Posterior vena cava (tissue), 2 donors: ENCODE measurements at regions not wholly inside any gene's neighbourhood (a gene's known extent, or its start where the extent isn't known, plus 50 kb on each side); places are given as distances from the start of the nearest gene placed in this dataset.

Source experiments
- DNase-seq: peaks from one replicate; pipeline ENCODE4 v3.0.0-alpha.2; 2020; ENCODE audit warnings: low spot score
- intact Hi-C, 2 donors: fragments of 100-400 bp; cut with DNase I; formaldehyde crosslinking; loops; one replicate each; pipeline versions ENCODE4 v1.14.1 to v1.14.2; 2022 to 2023
- donor health status: DM: yes; HTN: yes; CAD: no.
- donor health status: DM: yes; HTN: yes; CAD: no.

DNA sequence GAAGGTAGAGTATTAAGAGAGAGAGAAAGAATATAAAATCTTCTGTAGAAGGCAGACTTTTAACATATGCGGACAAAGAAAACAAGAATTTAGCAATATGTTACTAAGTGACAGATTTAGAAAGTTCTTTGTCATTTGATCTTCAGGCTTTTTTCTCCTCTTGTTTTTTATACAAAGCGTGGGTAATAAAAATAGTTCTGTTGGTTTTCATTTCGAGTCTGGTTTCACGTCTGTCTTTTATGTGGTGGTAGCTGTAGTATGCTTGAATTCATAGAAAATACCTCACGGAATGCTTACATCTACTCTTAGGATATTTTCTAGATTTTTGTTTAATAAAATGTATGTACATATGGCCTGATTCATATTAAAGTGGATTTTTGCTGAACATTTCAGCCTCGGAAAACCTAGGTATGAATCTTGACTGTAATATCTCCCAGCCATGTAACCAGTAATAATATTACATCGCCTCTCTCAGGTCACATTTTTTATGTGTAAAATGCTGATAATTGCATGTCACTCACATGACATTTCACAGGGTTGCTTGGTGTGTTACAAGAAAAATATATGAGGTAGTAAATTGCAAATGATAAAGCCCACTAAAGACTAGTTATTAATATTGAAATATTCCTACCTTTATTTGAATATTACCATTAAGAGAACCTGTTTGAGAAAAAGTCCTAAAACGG is 72.5 kb upstream of the TAF11L2 start:
- intact Hi-C loops = no loop called here
- DNase-seq = no peak

DNA sequence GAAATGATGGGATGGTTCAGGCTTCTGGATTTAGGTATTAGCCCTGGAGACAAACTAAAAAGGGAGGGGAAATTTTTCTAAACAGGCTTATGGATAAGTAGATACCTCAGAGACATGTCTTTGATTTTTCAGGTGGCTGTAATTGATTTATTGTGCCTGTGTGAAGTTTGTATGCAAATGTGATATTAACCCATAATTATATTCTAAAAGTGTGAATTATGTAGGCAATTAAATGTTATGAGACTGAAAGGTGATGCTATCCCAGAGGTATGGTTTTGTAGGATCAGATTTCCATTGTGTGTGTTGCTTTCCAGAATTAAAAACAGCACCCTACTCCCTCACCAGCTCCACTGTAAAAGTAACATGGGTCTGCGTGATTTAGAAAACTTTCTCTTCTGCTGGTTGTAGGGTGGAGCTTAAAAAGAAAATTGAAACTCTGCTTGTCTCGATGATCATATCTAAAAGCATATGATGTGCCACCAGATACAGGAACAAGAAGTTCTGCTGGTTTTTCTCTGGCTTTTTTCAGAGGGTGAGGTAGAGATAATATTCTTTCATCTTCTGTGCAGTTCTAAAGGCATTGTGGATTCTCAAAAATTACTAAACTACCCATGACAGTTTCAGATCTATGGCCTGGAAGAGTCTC is 71.8 kb upstream of the TAF11L2 start:
- intact Hi-C loops = no loop called here

DNA sequence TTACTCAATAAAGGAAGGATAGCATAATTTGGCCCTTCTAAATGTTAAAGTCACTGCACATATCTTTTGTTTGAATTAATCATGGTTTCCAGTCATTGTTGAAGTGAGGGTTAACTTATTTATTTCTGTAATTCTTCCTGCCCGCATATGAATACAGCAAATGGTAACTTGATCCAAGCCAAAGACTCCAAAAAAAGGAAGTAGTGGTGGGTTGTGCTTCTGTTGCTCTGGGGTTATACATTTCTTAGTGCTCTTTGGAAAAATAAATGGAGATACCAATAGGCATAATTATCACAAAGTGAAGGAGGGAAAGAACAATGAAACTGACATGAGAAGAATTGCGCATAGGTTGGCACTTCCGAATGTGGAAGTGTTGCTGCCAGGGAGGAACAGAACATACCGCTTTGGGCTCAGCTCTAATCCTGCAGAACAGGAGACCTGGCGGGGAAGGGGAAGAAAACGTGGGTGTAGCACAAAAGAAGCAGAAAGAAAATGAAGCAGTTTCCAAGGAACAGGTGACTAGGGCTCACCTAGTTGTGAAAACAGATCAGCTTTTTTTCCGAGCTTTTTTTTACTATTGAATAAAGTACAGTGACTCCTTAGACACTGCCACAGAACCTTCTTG is 69.7 kb upstream of the TAF11L2 start:
- intact Hi-C loops = no loop called here
- no peak for DNase-seq

More for the DNA sequence above, 71.8 kb upstream of the TAF11L2 start:
- DNase-seq = no peak

DNA sequence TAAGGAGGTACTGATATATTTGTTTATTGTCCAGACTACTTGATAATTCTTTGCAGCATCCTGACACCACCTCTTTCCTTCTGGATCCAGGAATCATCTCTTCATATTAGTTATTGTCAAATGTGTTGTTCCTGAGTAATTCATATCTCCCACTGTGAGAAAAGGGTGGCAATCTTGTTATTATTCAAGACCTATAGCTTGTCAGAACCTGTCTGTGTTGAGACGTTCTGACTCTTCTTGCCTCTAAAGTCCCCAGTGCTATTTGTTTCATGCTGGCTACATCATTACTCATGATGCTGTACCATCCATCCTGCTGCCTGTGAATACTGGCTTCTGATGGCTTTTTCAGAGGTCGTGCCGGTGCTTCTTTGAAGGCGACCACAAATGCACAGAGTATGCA is 68.7 kb upstream of the TAF11L2 start:
- intact Hi-C loops = no loop called here
- no peak for DNase-seq

DNA sequence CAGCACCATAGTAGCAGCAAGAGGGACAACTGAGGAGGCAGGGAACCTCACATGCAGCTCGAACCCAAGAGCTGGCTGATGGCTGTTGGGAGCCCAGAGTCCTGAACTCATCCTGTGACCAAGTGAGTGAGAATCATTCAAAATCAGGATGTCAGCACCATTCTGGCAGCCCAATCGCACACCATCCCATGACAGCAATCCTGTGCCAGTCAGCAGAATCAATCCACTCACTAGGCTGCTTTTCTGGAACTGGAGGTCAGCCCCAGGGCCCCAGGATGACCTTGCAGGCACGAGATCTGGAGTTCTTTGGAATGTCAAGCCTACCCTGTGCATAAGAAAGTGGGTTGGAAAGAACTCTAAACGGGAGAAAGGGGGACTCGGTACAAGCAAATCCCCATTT is 67.8 kb upstream of the TAF11L2 start:
- intact Hi-C loops = no loop called here
- no peak for DNase-seq

DNA sequence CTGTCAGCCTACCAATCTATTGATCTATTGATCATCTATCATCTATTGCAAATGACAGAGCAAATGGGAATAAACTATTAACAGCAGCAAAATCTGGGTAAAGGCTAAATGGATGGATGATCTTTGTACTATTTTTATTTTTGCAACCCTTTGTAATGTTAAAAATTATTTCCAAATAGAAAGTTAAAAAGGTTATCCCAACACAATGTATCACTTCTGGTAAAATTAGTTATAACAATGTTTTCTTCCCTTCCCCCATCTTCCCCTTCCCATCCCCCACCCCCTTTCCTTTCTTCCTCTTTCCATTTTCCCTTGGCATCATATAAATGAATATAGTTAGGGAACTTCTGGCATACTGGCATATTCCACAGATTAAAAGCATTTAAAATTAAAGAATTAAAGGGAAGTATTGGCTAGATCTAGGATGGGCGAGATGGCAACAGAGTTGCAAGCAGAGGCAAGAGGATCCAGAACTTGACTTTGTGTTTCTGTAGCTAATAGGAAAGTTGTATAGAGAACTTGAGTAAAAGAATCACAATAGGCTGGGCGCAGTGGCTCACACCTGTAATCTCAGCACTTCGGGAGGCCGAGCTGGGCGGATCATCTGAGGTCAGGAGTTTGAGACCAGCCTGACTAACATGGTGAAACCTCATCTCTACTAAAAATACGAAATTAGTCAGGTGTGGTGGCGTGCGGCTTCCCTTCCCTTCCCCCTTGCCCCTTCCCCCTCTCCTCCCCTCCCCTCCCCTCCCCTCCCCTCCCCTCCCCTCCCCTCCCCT is 66.6 kb upstream of the TAF11L2 start:
- intact Hi-C loops = no loop called here
- DNase-seq = no peak

DNA sequence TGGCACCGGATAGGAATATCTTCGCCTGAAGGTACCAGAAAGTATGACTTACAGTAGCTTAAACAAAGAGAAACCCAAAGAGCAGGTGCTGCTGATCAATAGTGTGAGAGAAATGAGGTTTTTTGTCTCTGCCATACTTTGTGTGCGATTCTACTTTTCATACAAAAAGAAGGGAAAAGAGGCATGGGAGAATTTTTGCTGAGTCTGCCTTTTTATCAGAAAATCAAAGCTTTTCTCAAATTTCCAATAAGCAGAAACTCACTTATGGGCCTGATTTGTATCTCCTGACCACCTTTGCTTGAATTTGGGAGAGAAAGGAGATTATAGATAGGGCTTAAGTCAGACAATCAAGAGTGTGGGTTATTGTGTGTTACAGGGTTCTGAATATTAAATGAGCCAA is 65.5 kb upstream of the TAF11L2 start:
- intact Hi-C loops = no loop called here
- no peak for DNase-seq

DNA sequence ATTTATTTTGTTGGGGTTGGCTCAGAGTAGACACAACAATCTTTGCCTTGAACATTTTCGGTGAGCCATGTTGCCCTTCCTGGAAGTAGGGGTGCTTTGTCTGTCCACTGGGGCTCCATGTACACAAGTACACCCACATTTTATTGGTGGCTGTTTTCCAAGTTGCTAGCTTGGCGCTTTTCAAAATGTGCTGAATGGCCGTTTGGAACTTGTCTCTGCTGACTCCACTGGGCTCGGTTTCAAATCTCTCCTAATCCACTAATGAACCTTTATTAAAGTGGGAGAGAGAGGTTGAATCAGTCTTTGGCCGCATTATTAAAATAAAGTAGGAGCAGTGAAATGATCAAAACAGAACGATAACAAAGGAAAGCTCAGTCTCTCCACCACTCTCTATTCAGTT is 64.6 kb upstream of the TAF11L2 start:
- DNase-seq = no peak
- intact Hi-C loops = no loop called here

DNA sequence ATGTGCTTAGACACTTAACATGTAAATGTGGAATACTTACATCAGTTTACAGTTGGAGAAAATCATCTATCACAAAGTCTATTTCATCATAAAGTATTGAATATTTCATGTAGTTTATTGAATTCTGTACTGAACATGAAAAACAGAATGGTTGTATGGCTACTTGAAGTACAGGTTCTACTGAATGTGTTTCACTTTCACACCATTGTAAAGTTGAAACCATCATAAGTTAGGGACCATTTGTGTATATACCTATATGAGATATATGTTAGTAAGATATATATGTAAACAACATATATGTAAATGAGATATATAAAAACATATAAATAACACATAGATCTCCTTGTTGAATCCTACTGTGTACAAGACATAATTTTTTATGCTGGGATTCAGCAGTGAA is 63.0 kb upstream of the TAF11L2 start:
- intact Hi-C loops = no loop called here
- no peak for DNase-seq

DNA sequence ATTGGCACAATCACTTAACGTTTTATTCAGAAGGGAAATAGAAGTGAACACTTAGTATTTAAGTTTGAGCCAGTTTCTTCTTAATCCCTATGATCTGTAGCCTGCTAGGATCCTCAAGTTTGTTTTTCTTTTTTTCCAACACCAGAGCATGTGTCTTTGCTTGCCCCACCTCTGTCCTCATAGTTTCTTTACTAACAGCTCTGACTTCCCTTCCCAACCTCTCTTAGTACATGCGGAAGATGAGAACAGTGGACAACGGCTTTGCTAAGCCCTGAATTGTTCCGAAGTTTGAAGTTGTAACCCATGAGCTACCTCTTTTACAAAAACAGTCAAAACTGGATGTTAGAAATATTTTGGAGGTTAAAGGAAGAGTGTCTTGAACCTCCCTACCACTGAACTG is 61.7 kb upstream of the TAF11L2 start:
- no peak for DNase-seq

DNA sequence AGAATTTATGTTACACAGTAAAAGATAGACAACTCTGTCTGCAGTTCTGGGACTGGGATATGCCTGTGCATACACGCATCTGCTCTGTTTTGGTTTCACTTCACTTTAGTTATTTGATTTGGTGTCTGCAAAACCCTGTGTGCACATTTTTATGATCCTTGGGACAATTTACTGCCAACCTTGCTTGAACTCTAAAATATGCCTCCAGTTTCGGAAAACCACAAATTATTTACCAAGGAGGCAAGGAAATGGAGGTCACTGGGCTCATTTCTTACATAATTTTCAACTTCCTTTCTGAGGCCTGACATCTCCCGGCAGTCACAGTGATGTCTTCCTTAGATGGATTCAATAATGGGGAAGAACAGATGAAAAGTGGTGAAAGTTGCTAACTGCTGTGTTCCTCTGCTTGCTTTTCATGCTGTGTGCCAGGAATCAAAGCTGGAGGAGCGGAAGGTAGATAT is 61.2 kb upstream of the TAF11L2 start:
- intact Hi-C loops = no loop called here
- no peak for DNase-seq

More for the DNA sequence above, 61.7 kb upstream of the TAF11L2 start:
- intact Hi-C loops = no loop called here

DNA sequence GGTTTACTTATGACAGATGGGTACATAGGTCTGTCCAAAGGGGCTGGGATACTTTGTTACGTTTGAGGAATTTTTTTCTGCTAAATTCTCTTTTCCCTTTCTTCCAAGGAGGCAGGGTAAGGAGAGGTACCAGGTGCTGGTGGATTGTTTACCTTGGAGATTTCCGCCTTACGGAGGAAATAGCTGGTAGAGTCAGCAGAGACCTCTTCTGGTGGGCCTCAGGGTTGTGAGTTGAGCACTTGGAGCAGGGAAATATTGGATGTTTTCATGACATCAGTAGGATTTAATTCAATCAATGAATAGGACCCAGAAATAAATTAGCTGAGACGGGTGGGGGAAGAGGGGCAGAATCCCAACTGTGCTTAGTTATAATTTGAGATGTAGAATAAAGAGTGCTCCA is 60.0 kb upstream of the TAF11L2 start:
- intact Hi-C loops = no loop called here

DNA sequence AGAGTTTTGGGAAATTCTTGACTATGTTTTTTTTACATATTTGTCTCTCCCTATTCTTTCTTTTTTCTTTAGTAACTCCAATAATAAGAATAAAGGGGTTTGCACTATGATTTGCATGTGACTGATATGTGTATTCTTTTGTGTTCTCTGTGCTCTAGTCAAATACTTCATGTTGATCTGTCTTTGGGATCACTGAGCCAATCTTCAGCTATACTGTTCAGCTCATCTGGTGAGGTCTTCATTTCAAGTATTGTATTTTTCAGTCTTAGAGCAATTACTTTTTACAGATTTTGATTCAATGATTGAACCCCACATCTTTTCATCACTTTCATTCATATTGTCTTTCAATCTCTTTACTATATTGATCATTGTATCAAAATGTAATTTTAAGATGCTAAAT is 58.1 kb upstream of the TAF11L2 start:
- intact Hi-C loops = no loop called here

More for the DNA sequence above, 60.0 kb upstream of the TAF11L2 start:
- no peak for DNase-seq

DNA sequence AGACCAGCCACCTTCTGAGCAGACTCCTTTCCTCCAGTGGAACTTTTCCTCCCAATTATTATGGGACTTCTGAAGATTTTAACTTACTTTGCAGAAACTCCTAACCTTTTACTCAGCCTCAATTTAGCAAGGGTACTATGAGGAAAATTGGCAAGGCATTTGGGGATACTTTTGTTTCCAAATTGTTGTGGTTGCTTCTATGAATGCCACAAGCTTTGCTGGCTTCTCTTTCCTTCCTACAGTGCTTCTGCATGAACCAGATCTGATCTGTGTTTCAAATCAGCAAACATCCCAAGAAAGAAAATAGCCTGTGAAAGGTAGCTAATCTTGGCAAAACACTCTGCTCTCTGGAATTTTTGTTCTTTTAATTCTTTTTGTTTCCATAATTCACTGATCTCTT is 57.3 kb upstream of the TAF11L2 start:
- intact Hi-C loops = no loop called here
- no peak for DNase-seq

More for the DNA sequence above, 58.1 kb upstream of the TAF11L2 start:
- DNase-seq = no peak

DNA sequence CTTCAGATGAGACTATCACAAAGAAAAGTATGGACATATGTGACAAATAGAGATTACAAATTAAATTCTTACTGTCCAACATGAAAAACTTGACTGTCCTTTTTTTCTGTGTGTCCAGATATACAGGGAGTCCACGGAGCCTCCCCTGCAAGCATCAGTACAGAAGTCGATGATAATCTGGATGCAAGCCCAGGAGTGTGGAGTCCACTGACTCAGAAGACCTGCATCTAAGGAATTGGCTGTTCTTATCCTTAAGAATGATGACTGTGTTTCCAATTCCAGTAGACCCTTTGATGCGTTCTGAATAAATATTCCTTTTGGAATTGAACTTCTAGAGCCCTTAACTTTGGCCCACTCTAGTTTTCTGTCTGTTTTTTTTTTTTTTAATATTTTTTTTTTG is 56.7 kb upstream of the TAF11L2 start:
- intact Hi-C loops = no loop called here
- DNase-seq = no peak

DNA sequence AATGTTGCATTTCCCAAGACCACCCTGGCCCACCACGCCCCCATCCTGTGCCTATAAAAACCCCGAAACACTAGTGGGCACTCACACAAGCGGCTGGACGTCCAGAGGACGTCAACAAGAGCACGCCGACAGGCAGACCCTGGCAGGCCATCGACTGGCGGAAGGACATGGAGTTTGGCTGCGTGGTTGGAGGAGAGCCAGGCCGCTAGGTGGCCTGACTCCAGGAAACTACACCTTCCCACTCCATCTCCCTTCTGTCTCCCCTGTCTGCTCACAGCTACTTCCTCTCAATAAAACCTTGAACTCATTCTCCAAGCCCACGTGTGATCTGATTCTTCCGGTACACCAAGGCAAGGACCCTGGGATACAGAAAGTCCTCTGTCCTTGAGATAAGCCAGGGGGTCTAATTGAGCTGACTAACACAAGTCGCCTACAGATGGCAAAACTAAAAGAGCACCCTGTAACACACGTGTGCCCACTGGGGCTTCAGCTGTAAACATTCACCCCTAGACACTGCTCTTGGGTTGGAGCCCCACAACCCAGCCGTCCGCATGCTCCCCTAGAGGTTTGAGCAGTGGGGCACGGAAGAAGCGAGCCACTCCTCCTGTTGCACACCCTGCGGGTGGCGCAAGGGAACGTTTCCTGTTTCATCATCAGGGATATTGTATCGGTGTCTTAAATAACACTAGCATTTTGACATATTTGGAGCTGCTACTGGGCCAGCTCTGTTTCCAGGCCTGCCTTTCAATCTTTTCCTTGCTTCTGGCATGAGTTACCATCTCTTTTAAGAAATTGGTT is 54.5 kb upstream of the TAF11L2 start:
- DNase-seq = peak; percentile 85
- intact Hi-C loops = no loop called here

DNA sequence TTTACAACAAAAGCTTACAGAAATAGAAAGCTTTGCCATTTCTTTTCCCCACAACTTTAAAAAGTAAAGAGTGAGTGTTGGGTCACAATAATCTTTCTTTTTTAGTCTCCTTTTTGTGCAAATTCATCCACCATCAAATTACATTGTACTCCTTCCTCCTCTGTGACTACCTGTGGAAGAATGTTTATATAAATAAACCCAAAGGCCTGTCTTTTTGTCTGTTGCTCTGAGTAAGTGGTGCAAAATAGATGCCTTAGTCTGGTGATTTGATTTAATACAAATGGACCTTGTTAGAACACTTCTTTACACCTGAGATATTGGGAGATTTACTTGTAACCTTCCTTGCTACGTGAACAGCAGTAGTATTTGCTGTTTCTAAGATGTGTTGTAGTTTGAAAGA is 53.5 kb upstream of the TAF11L2 start:
- intact Hi-C loops = no loop called here
- no peak for DNase-seq

DNA sequence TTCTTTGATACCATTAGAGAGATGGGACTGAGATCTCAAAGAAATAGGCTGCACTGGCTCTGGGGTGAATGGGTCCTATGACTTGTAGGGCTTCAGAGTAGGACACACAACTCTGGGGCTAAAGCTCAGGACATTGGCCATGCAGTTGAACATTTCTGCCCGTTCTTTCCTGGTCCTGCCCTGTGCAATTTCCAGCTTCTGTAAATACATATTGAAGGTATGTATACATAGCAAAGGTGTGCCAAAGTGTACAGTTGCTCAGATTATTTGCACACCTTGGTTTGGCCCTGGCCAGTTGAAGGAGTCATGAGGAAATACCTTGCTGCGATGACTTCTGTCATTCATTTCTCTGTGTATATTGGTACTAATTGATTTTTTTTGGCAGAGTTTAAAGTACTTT is 52.8 kb upstream of the TAF11L2 start:
- intact Hi-C loops = no loop called here
- DNase-seq = no peak
